HepG2 (cell line): ENCODE measurements at regions not wholly inside any gene's neighbourhood (a gene's known extent, or its start where the extent isn't known, plus 50 kb on each side); places are given as distances from the start of the nearest gene placed in this dataset.

Experiments used
- ATAC-seq: fragments of 200-7000 bp; cut with Tn5 transposase; 3 replicates; pipeline ENCODE4 v1.9.1; 2020; ENCODE audit warnings: mild to moderate bottlenecking, moderate library complexity
- BruUV-seq: library from RNA; stranded (reverse); fragments of 400-500 nt; replicated peaks from 2 replicates; lab custom pipeline; 2021; lab: Mats Ljungman, UMichigan
- CTCF ChIA-PET: fragments of 300-600 bp; formaldehyde crosslinking; extraction: SDS; loops from one replicate; lab custom pipeline; 2021; ENCODE audit warnings: low total read pairs, inconsistent platforms, low intra/inter-chr PET ratio; lab: Yijun Ruan, JAX
- POLR2A ChIA-PET: fragments of 350-600 bp; sonication (Branson Sonifier 250); formaldehyde crosslinking; loops from one replicate; lab custom pipeline; 2020; ENCODE audit warnings: antibody characterized with exemption, inconsistent platforms; lab: Yijun Ruan, JAX
- DNase-seq: peaks from one replicate; pipeline ENCODE4 v3.0.0-alpha.2; 2015; ENCODE audit warnings: low spot score
- FAIRE-seq: peaks from 3 replicates; lab custom pipeline; 2011; peaks lifted over from hg19 to GRCh38; lab: Jason Lieb, UNC
- H2AFZ ChIP-seq: one replicate; pipeline ENCODE4 v1.6.1; 2011; ENCODE audit warnings: low read length, inconsistent platforms
- H3K27ac ChIP-seq: fragments of 300-600 bp; 3 replicates; pipeline ENCODE4 v1.8.0; 2011; ENCODE audit warnings: mixed run types, mild to moderate bottlenecking, mixed read lengths, low read length, inconsistent platforms; ENCODE audit not compliant: insufficient read depth; ENCODE audit errors: extremely low read length
- H3K27me3 ChIP-seq, 2 experiments: fragments of 200-600 bp in 1 of 2; 2 replicates in 1 of 2; 3 replicates in 1 of 2; pipeline versions ENCODE4 v1.6.0 to v1.8.0; 2011; ENCODE audit warnings: low read length in 2 of 2, mild to moderate bottlenecking in 2 of 2, moderate library complexity in 2 of 2, inconsistent platforms in 1 of 2; ENCODE audit not compliant: insufficient read depth in 2 of 2, control insufficient read depth in 1 of 2
- H3K36me3 ChIP-seq, 2 experiments: fragments of 200-600 bp in 1 of 2; replicated peaks in 1 of 2; 2 replicates in 1 of 2; 3 replicates in 1 of 2; pipeline versions ENCODE4 v1.5.1 to v1.8.0; 2011; ENCODE audit warnings: low read length in 2 of 2, inconsistent platforms in 1 of 2; ENCODE audit not compliant: insufficient read depth in 2 of 2, control insufficient read depth in 1 of 2
- H3K4me1 ChIP-seq: 2 replicates; pipeline ENCODE4 v1.5.1; 2012; ENCODE audit warnings: low read length, inconsistent platforms; ENCODE audit not compliant: insufficient read depth
- H3K4me2 ChIP-seq: 2 replicates; pipeline ENCODE4 v1.6.0; 2011; ENCODE audit warnings: low read depth, low read length, inconsistent platforms
- H3K4me3 ChIP-seq, 3 experiments: fragments of 200-600 bp in 1 of 3; sonication (generic), shearing (Covaris generic) in 1 of 3; replicated peaks in 1 of 3; 2 replicates each; pipeline ENCODE4 v1.5.1; 2011 to 2016; ENCODE audit warnings: low read length in 3 of 3, inconsistent platforms in 2 of 3, low read depth in 2 of 3, mild to moderate bottlenecking in 2 of 3, control low read depth in 1 of 3, mixed read lengths in 1 of 3; ENCODE audit not compliant: insufficient read depth in 1 of 3
- H3K79me2 ChIP-seq: one replicate; pipeline ENCODE4 v1.6.1; 2011; ENCODE audit warnings: low read length, inconsistent platforms; ENCODE audit not compliant: insufficient read depth
- H3K9ac ChIP-seq: 2 replicates; pipeline ENCODE4 v1.6.0; 2011; ENCODE audit warnings: mild to moderate bottlenecking, low read depth, low read length, inconsistent platforms; ENCODE audit not compliant: insufficient read depth
- H3K9me3 ChIP-seq: 2 replicates; pipeline ENCODE4 v1.5.1; 2012; ENCODE audit warnings: mild to moderate bottlenecking, low read length
- H4K20me1 ChIP-seq: 2 replicates; pipeline ENCODE4 v1.6.0; 2011; ENCODE audit warnings: inconsistent platforms, mild to moderate bottlenecking, low read length, moderate library complexity; ENCODE audit not compliant: insufficient read depth
- CAMTA2 ChIP-seq: sonication (generic); formaldehyde crosslinking; IDR thresholded peaks from 2 replicates; pipeline ENCODE4 v1.4.0; 2020; ENCODE audit warnings: mild to moderate bottlenecking, missing genetic modification reagents, borderline replicate concordance
- CHCHD3 ChIP-seq: sonication (generic); formaldehyde crosslinking; IDR thresholded peaks from 2 replicates; pipeline ENCODE4 v1.8.0; 2022; ENCODE audit warnings: mild to moderate bottlenecking, missing genetic modification reagents, moderate library complexity
- CREM ChIP-seq, 2 experiments: sonication (generic) in 1 of 2; formaldehyde crosslinking in 1 of 2; IDR thresholded peaks; 2 replicates each; pipeline versions ENCODE4 v1.4.0 to v1.6.1; 2016 to 2020; ENCODE audit warnings: antibody characterized with exemption in 1 of 2, mild to moderate bottlenecking in 1 of 2, missing genetic modification reagents in 1 of 2
- HMGA1 ChIP-seq: sonication (generic); formaldehyde crosslinking; conservative IDR thresholded peaks from 2 replicates; pipeline ENCODE4 v1.4.0; 2020; ENCODE audit warnings: missing genetic modification reagents
- NFIB ChIP-seq: sonication (generic); formaldehyde crosslinking; IDR thresholded peaks from 2 replicates; pipeline ENCODE4 v1.9.0; 2021; ENCODE audit warnings: missing genetic modification reagents, mild to moderate bottlenecking, borderline replicate concordance
- NR2F1 ChIP-seq, 2 experiments: fragments of 450-650 bp in 1 of 2; formaldehyde crosslinking in 1 of 2; IDR thresholded peaks; 2 replicates each; pipeline versions ENCODE4 v1.5.0 to v1.6.1; 2016 to 2020; ENCODE audit warnings: mild to moderate bottlenecking in 1 of 2, missing compliant biosample characterization in 1 of 2, missing genetic modification reagents in 1 of 2, moderate library complexity in 1 of 2
- TBL1XR1 ChIP-seq: fragments of 150-350 bp; IDR thresholded peaks from 2 replicates; pipeline ENCODE4 v1.6.1; 2014; ENCODE audit warnings: borderline replicate concordance, low read length; ENCODE audit not compliant: partially characterized antibody
- ZNF563 ChIP-seq: sonication (generic); formaldehyde crosslinking; IDR thresholded peaks from 2 replicates; pipeline ENCODE4 v1.8.0; 2022; ENCODE audit warnings: mild to moderate bottlenecking, moderate library complexity, missing genetic modification reagents
- ZNF850 ChIP-seq: sonication (generic); formaldehyde crosslinking; conservative IDR thresholded peaks from 2 replicates; pipeline ENCODE4 v1.9.0; 2021; ENCODE audit warnings: mild to moderate bottlenecking, missing genetic modification reagents
- WGBS: methylation state at CpG from one replicate; pipeline ENCODE4 v1.1.6; 2017; ENCODE audit warnings: low lambda C conversion rate; 5-methylcytosine and 5-hydroxymethylcytosine counted together
- in situ Hi-C: cut with HindIII; loops from 2 replicates; pipeline ENCODE4 v1.10.0; 2017; ENCODE audit warnings: low pct_unique_long_range_greater_than_20kb; ENCODE audit not compliant: extremely low pct_ligation_motif_present
- intact Hi-C: fragments of 100-400 bp; cut with micrococcal nuclease; formaldehyde crosslinking; loops from one replicate; pipeline ENCODE4 v1.10.0; 2022; ENCODE audit not compliant: unreplicated experiment
- TF ChIP-seq, protein P1 (sequence below): sonication (generic); formaldehyde crosslinking; IDR thresholded peaks from 2 replicates; pipeline ENCODE4 v1.4.0; 2020; ENCODE audit warnings: missing genetic modification reagents
- TF ChIP-seq, protein P2 (sequence below): sonication (generic); formaldehyde crosslinking; IDR thresholded peaks from 2 replicates; pipeline ENCODE4 v1.4.0; 2020; ENCODE audit warnings: missing genetic modification reagents
- TF ChIP-seq, protein P3 (sequence below): sonication (generic); formaldehyde crosslinking; IDR thresholded peaks from 2 replicates; pipeline ENCODE4 v1.9.0; 2021; ENCODE audit warnings: missing genetic modification reagents, mild to moderate bottlenecking, borderline replicate concordance
- TF ChIP-seq, protein P4 (sequence below): sonication (generic); formaldehyde crosslinking; IDR thresholded peaks from 2 replicates; pipeline ENCODE4 v1.4.0; 2020; ENCODE audit warnings: missing genetic modification reagents
- TF ChIP-seq, protein P5 (sequence below): sonication (generic); formaldehyde crosslinking; IDR thresholded peaks from 2 replicates; pipeline ENCODE4 v1.5.0; 2020; ENCODE audit warnings: missing genetic modification reagents, mild to moderate bottlenecking, borderline replicate concordance
- TF ChIP-seq, protein P6 (sequence below): sonication (generic); formaldehyde crosslinking; IDR thresholded peaks from 2 replicates; pipeline ENCODE4 v1.9.0; 2022; ENCODE audit warnings: low read depth, missing genetic modification reagents

DNA sequence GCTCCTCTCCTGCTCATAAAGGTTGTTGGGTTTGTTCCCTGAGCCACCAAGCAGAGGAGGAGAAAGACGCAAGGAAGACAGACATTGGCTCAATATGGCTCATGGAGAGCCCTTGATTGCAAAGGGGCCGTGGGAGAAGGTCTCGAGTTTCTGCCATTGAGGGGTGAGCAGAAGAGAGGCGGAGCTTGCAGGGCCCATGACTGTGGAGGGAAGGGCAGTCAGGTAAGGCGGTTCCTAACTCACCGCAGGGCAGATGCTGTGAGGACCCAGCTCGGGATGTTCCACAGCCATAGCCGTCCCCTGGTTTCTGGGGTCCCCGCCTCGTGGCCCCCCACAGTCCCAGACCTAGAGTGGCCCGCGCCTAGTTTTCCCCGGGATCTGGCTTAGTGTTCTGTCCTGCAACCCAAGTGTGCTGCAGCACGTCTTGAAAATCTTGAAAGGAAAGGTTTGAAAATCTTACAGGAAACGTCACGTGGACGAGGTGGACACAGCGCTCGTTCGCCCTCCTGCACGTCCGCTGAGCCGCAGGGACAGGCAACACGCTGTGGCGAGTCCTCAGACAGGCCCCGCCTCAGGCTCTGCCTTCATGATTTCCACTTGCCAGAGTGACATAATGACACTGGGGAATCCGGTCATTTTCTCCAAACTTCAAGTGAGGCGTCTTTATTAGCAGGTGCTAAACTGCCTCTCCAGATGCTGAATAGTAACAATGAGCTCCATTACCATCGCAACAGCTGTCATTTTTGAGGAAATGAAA, 105.5 kb upstream of the HDAC4 start:
- no peak overlapping the region for H3K27ac ChIP-seq
- CTCF ChIA-PET = no interaction called here
- H3K9ac ChIP-seq = no peak overlapping the region
- in situ Hi-C loops = no loop called here
- 51% methylated on average over 28 of the region's 29 CpGs for WGBS
- no TSS peak for BruUV-seq
- H3K4me2 ChIP-seq = no peak overlapping the region
- H3K27me3 ChIP-seq = peaks cover 5 to 75% of the 10 kb centered on the region in 2 experiments
- intact Hi-C loops = no loop called here
- H3K4me1 ChIP-seq = no peaks in the 10 kb centered on the region
- POLR2A ChIA-PET = no interaction called here
- H3K9me3 ChIP-seq = no peaks in the 10 kb centered on the region
- no peak overlapping the region for H3K4me3 ChIP-seq
- no peak overlapping the region for H2AFZ ChIP-seq
- no peaks in the 10 kb centered on the region for H3K79me2 ChIP-seq
- H4K20me1 ChIP-seq = no peaks in the 10 kb centered on the region
- FAIRE-seq (no peak), DNase-seq (no peak), ATAC-seq (no peak)
- no peaks in the 10 kb centered on the region for H3K36me3 ChIP-seq
- TF ChIP-seq, protein P1, sequence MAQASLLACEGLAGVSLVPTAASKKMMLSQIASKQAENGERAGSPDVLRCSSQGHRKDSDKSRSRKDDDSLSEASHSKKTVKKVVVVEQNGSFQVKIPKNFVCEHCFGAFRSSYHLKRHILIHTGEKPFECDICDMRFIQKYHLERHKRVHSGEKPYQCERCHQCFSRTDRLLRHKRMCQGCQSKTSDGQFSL (CRISPR knock-in tag) = no peak
- TF ChIP-seq, protein P2, sequence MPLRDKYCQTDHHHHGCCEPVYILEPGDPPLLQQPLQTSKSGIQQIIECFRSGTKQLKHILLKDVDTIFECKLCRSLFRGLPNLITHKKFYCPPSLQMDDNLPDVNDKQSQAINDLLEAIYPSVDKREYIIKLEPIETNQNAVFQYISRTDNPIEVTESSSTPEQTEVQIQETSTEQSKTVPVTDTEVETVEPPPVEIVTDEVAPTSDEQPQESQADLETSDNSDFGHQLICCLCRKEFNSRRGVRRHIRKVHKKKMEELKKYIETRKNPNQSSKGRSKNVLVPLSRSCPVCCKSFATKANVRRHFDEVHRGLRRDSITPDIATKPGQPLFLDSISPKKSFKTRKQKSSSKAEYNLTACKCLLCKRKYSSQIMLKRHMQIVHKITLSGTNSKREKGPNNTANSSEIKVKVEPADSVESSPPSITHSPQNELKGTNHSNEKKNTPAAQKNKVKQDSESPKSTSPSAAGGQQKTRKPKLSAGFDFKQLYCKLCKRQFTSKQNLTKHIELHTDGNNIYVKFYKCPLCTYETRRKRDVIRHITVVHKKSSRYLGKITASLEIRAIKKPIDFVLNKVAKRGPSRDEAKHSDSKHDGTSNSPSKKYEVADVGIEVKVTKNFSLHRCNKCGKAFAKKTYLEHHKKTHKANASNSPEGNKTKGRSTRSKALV (CRISPR knock-in tag) = no peak
- TF ChIP-seq TBL1XR1 = no peak
- TF ChIP-seq, protein P3, sequence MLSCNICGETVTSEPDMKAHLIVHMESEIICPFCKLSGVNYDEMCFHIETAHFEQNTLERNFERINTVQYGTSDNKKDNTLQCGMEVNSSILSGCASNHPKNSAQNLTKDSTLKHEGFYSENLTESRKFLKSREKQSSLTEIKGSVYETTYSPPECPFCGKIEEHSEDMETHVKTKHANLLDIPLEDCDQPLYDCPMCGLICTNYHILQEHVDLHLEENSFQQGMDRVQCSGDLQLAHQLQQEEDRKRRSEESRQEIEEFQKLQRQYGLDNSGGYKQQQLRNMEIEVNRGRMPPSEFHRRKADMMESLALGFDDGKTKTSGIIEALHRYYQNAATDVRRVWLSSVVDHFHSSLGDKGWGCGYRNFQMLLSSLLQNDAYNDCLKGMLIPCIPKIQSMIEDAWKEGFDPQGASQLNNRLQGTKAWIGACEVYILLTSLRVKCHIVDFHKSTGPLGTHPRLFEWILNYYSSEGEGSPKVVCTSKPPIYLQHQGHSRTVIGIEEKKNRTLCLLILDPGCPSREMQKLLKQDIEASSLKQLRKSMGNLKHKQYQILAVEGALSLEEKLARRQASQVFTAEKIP (CRISPR knock-in tag) = no peak
- no peak for TF ChIP-seq NFIB
- no peak for TF ChIP-seq ZNF850 (CRISPR knock-in tag)
- no peak for TF ChIP-seq CREM (IDR thresholded peaks at IDR 0.05)
- no peak for TF ChIP-seq CREM (CRISPR knock-in tag; IDR thresholded peaks at IDR 0.05)
- TF ChIP-seq CAMTA2 (CRISPR knock-in tag) = no peak
- no peak for TF ChIP-seq NR2F1 (CRISPR knock-in tag; IDR thresholded peaks at IDR 0.05)
- TF ChIP-seq HMGA1 (CRISPR knock-in tag) = no peak
- TF ChIP-seq, protein P4, sequence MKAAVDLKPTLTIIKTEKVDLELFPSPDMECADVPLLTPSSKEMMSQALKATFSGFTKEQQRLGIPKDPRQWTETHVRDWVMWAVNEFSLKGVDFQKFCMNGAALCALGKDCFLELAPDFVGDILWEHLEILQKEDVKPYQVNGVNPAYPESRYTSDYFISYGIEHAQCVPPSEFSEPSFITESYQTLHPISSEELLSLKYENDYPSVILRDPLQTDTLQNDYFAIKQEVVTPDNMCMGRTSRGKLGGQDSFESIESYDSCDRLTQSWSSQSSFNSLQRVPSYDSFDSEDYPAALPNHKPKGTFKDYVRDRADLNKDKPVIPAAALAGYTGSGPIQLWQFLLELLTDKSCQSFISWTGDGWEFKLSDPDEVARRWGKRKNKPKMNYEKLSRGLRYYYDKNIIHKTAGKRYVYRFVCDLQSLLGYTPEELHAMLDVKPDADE (CRISPR knock-in tag) = no peak
- TF ChIP-seq, protein P5, sequence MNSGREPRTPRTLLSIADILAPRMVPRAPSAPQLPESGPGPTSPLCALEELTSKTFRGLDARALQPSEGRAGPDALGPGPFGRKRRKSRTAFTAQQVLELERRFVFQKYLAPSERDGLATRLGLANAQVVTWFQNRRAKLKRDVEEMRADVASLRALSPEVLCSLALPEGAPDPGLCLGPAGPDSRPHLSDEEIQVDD (CRISPR knock-in tag) = no peak
- TF ChIP-seq CHCHD3 (CRISPR knock-in tag) = no peak
- TF ChIP-seq, protein P6, sequence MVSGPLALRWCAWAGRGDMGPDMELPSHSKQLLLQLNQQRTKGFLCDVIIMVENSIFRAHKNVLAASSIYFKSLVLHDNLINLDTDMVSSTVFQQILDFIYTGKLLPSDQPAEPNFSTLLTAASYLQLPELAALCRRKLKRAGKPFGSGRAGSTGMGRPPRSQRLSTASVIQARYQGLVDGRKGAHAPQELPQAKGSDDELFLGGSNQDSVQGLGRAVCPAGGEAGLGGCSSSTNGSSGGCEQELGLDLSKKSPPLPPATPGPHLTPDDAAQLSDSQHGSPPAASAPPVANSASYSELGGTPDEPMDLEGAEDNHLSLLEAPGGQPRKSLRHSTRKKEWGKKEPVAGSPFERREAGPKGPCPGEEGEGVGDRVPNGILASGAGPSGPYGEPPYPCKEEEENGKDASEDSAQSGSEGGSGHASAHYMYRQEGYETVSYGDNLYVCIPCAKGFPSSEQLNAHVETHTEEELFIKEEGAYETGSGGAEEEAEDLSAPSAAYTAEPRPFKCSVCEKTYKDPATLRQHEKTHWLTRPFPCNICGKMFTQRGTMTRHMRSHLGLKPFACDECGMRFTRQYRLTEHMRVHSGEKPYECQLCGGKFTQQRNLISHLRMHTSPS (CRISPR knock-in tag) = no peak
- TF ChIP-seq ZNF563 = no peak
